IPS-20b (cell line): ENCODE measurements at regions not wholly inside any gene's neighbourhood (a gene's known extent, or its start where the extent isn't known, plus 50 kb on each side); places are given as distances from the start of the nearest gene placed in this dataset.
"Not testable (repeated sequence)": the region's sequence is repeated elsewhere in the genome, so short reads cannot be mapped to it uniquely, and the experiment has no call there.

Experiments
- H3K27ac ChIP-seq: one replicate; pipeline ENCODE4 v1.5.1; 2013; ENCODE audit warnings: low read length
- H3K27me3 ChIP-seq: 2 replicates; pipeline ENCODE4 v1.6.1; 2013; ENCODE audit warnings: mild to moderate bottlenecking, low read length, inconsistent platforms; ENCODE audit not compliant: insufficient read depth
- H3K36me3 ChIP-seq: 2 replicates; pipeline ENCODE4 v1.6.1; 2013; ENCODE audit warnings: low read depth, mild to moderate bottlenecking, inconsistent platforms, low read length, moderate library complexity; ENCODE audit not compliant: insufficient read depth
- H3K4me1 ChIP-seq: 2 replicates; pipeline ENCODE4 v1.6.1; 2013; ENCODE audit warnings: mild to moderate bottlenecking, control low read depth, inconsistent platforms, low read length, moderate library complexity; ENCODE audit not compliant: insufficient read depth
- H3K4me3 ChIP-seq: 2 replicates; pipeline ENCODE4 v1.5.1; 2013; ENCODE audit warnings: mild to moderate bottlenecking, low read length, inconsistent platforms
- H3K9ac ChIP-seq: 2 replicates; pipeline ENCODE4 v1.6.1; 2013; ENCODE audit warnings: low read depth, mild to moderate bottlenecking, inconsistent platforms, low read length, moderate library complexity
- H3K9me3 ChIP-seq: 2 replicates; pipeline ENCODE4 v1.6.1; 2013; ENCODE audit warnings: mild to moderate bottlenecking, low read depth, low read length, inconsistent platforms; ENCODE audit not compliant: insufficient read depth

DNA sequence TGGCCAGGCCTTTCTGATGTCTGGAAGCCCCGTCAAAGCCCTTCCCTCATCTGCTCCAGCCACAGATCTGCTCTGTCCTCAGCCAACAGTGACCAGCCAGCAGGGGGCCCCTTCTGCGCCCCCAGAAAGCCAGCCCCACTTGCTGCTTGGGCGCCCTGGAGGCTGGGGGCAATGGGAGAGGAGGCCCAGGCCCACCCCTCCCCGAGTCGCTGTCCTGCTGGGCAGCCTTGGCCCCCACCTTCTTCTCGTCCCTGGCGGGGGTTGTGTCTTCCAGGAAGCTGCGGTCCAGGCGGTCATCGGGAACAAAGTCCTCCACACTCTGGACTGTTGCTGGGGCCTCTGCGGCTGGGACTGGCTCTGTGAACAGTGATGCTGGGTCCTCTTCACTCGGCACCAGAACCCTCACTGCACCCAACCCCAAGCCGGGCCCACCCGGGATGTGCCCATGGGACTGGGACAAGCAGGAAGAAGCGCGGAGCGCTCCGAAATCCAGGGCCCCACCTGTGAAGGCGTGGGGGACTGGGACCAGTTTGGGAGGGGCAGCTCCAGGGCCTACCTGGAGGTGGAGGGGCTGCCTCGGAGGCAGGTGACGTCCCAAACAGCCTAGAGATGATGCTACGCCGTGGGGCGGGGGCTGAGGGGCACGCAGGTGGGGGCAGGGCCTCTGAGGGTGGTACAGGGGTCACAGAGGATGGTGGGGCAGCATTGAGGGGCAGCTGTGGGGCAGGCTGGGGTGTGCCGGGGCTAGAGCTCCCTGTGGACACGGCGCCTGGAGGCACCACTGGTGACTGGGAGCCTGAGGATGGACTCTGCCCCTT is 257.6 kb downstream of the ANKRD30B start:
- Histone ChIP-seq H3K27ac (no peak overlapping the region), H3K4me3 (no peak overlapping the region), H3K27me3 (no peaks in the 10 kb centered on the region), H3K9me3 (peaks cover 31% of the 10 kb centered on the region), H3K36me3 (no peaks in the 10 kb centered on the region), H3K4me1 (no peaks in the 10 kb centered on the region), H3K9ac (no peak overlapping the region)

DNA sequence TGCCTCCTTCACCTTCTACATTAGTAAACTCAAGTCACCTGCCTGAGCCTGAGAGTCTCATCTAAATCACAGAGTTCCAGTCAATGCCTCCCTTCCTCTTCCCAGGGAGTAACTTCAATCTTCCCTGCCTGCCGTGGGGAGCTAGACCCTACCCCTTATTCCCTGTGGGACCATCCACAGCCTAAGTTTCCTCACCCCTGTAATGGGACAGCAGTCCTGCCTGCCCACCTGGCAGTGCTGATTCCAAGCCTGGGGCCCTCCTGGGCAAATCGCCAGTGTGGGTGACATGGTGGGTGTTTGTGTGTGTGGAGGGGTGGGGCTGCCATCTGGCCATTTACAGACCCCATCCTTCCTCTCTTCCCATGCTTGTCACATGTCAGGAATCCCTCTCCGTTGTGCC is 258.6 kb downstream of the ANKRD30B start:
- not testable (repeated sequence) for H3K36me3 ChIP-seq, H3K27me3 ChIP-seq, H3K4me1 ChIP-seq, H3K27ac ChIP-seq, H3K9ac ChIP-seq, H3K4me3 ChIP-seq
- peaks cover 32% of the 10 kb centered on the region for H3K9me3 ChIP-seq

DNA sequence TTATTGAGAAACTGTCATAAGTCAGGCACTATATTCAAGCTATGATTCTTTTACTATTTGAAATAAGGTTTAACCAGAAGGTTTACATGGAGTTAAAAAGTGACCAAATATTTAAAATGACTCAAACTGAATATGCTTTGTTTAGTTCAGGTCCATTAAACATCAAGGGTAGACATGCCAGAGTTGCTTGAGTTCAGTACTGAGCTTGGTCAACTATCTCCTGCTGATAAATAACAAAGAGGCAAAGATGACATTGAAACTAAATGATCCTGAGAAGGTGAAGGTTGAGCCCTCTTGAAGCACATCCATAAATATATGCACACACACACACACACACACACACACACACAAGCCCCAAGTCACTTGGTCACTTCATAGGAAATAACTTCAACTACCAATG is 278.1 kb downstream of the ANKRD30B start:
- not testable (repeated sequence) for H3K27ac ChIP-seq, H3K4me3 ChIP-seq, H3K9me3 ChIP-seq, H3K36me3 ChIP-seq, H3K27me3 ChIP-seq, H3K4me1 ChIP-seq, H3K9ac ChIP-seq

DNA sequence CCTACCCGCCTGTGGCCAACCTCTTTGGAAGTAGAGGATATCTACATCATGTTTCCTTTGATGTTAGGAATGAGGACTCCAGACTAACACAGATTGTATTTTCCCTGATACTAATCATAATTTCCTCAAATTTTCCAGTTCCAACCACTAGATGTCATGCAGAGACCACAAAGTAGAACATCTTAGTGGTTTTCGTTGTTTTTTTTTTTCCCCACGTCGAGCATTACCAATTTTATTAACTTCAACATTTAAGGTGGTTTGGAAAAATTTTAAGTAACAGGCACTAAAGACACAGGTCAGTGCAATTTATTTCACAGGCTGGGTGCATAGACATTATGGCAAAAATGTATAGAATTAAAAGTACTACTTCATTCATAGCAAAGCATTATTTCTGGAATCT is 280.1 kb downstream of the ANKRD30B start:
- not testable (repeated sequence) for H3K36me3 ChIP-seq, H3K4me1 ChIP-seq, H3K9ac ChIP-seq, H3K27me3 ChIP-seq, H3K4me3 ChIP-seq, H3K9me3 ChIP-seq, H3K27ac ChIP-seq

DNA sequence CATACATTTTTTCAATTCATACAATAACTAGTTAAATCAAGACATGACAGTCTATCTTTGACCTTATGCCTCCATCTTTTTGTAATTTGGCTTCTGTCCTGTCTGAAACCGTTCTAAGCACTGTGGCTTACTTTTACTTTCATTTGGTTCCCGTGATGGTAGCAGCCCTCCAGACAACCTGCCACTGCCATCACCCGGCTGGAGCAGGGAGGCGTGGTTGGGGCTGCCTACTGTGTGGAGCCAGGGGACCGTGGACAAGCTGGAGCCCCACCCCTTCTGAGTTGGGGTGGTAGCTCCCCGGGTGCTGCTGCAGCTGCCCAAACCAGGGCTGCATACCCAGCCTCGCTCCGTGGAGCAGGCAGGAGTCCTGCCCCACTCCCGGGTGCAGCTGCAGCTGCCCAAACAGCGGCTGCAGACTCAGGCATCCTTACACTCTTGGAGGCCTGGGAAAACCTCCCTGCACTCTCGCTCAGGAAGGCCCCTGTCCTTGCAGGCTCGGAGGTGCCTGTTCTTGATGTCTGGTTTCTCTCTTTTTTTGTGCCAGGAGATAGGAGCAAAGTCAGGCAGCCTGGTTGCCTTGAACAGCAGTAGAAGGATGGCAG is 312.4 kb downstream of the ANKRD30B start:
- H3K36me3 ChIP-seq, H3K4me1 ChIP-seq, H3K4me3 ChIP-seq, H3K9ac ChIP-seq, H3K27me3 ChIP-seq, H3K27ac ChIP-seq: not testable (repeated sequence)
- peaks cover 26% of the 10 kb centered on the region for H3K9me3 ChIP-seq

DNA sequence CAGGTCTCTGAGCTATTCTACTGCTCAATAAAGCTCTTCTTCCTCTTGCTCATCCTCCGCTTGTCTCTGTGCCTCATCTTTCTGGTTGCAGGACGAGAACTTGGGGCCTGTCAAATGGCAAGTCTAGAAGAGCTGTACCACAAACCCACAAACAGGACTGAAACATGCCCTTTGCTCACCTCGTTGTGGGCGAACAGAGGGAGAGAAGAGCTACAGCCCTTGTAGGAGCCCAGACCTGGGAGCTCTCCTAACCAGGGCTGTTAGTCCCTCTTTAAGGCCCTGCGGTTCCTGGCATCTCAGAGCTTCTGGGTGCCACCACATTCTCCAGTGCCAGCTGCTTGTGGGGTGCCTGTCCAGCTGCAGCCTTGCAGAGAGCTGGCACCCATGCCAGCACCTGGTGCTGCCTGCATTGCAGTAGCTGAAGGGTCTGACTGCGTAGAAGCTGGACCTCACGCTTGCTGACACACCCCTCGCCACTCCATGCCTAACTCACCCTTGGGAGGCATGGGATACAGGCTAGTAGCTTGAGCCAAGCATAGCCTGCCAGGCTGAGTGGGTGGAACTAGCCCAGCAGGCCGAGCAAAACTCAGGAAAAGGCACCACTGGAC is 313.4 kb downstream of the ANKRD30B start:
- not testable (repeated sequence) for H3K27me3 ChIP-seq, H3K9ac ChIP-seq, H3K27ac ChIP-seq, H3K4me3 ChIP-seq, H3K36me3 ChIP-seq, H3K4me1 ChIP-seq
- peaks cover 22% of the 10 kb centered on the region for H3K9me3 ChIP-seq

DNA sequence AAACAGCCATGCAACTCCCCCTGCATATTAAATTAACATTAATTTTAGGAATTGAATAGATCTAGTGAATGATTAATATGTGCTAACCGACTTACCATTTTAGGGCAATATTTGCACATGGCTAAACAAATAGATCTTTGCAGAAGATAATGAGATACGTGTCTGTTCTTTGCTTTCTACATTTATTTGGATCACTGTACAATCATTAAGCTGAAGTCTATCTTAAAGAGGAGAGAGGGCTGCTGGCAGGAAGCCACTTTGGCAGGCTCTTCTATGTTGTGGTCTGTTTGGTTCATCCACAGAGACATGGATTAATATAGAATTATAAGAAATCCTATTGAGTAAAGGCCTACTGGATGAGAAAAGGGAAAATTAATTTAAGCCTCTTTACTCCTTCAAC is 318.5 kb downstream of the ANKRD30B start:
- H3K4me1 ChIP-seq, H3K27ac ChIP-seq, H3K27me3 ChIP-seq, H3K36me3 ChIP-seq, H3K4me3 ChIP-seq, H3K9ac ChIP-seq: not testable (repeated sequence)
- H3K9me3 ChIP-seq, result peaks cover 21% of the 10 kb centered on the region

DNA sequence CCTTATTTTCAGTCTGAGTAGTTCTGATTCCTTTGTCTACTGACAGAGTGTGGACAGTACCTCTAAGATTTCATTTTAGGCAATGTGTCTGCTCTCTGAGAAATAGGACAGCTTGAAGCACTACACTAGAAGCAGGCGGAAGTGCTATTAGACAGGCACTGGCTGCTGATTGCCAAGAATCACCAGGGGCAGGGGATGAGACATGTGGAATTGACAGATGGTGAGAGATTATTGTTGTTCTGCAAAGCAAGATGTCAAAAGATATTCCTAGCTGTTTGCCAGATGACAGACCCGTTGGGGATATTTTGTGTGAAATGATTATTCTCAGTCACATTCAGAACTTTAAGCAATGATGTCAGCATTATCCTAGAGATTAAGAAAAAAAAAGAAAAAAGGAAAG is 323.3 kb downstream of the ANKRD30B start:
- not testable (repeated sequence) for H3K4me3 ChIP-seq, H3K4me1 ChIP-seq, H3K9ac ChIP-seq, H3K36me3 ChIP-seq, H3K27ac ChIP-seq, H3K27me3 ChIP-seq, H3K9me3 ChIP-seq
